ENCODE measurements at regions not wholly inside any gene's neighbourhood (a gene's known extent, or its start where the extent isn't known, plus 50 kb on each side); places are given as distances from the start of the nearest gene placed in this dataset.

- Mint-ChIP-seq H3K36me3 (ENCODE audit: low read depth) (peaks cover 7% of the 10 kb centered on the region), H3K9me3 (peaks cover 42% of the 10 kb centered on the region), H3K4me1 (ENCODE audit: low read depth) (no peaks in the 10 kb centered on the region), H3K27ac (no peak overlapping the region), H3K4me3 (no peak overlapping the region), H3K27me3 (ENCODE audit: insufficient read depth) (peaks cover 1% of the 10 kb centered on the region; the same call in 1 of the 2 replicates)
- no peak for TF ChIP-seq CTCF (IDR thresholded peaks at IDR 0.05)
- DNase-seq = no peak
Measured at GRCh38 chr13:18949489-18949761, 232.2 kb downstream of the TUBA3C start.

- no peaks in the 10 kb centered on the region for H3K4me1 Mint-ChIP-seq (ENCODE audit: low read depth)
- H3K27ac Mint-ChIP-seq = no peak overlapping the region
- H3K36me3 Mint-ChIP-seq (ENCODE audit: low read depth) = peaks cover 3% of the 10 kb centered on the region
- H3K9me3 Mint-ChIP-seq = peaks cover 36% of the 10 kb centered on the region
- TF ChIP-seq CTCF (IDR thresholded peaks at IDR 0.05) = no peak
- peaks cover 1% of the 10 kb centered on the region; the same call in 1 of the 2 replicates for H3K27me3 Mint-ChIP-seq (ENCODE audit: insufficient read depth)
- no peak overlapping the region for H3K4me3 Mint-ChIP-seq
- DNase-seq = no peak
Measured at GRCh38 chr13:18948664-18949488, 232.7 kb downstream of the TUBA3C start.

- TF ChIP-seq CTCF (IDR thresholded peaks at IDR 0.05) = no peak
- DNase-seq = no peak
- H3K4me3 Mint-ChIP-seq = no peak overlapping the region
- no peaks in the 10 kb centered on the region; the same call in 1 of the 2 replicates for H3K36me3 Mint-ChIP-seq (ENCODE audit: low read depth)
- no peaks in the 10 kb centered on the region for H3K4me1 Mint-ChIP-seq (ENCODE audit: low read depth)
- no peak overlapping the region for H3K27ac Mint-ChIP-seq
- peaks cover 31% of the 10 kb centered on the region for H3K9me3 Mint-ChIP-seq
- peaks cover 1% of the 10 kb centered on the region; the same call in 1 of the 2 replicates for H3K27me3 Mint-ChIP-seq (ENCODE audit: insufficient read depth)
Measured at GRCh38 chr13:18948012-18948663, 233.5 kb downstream of the TUBA3C start.

- DNase-seq = no peak
- TF ChIP-seq CTCF (IDR thresholded peaks at IDR 0.05) = no peak
- Mint-ChIP-seq H3K4me1 (ENCODE audit: low read depth) (no peaks in the 10 kb centered on the region), H3K27me3 (ENCODE audit: insufficient read depth) (peaks cover 1% of the 10 kb centered on the region; the same call in 1 of the 2 replicates), H3K4me3 (no peak overlapping the region), H3K9me3 (peaks cover 31% of the 10 kb centered on the region), H3K36me3 (ENCODE audit: low read depth) (no peaks in the 10 kb centered on the region; the same call in 1 of the 2 replicates), H3K27ac (no peak overlapping the region)
Measured at GRCh38 chr13:18947376-18947977, 234.1 kb downstream of the TUBA3C start.

GRCh38 chr13:18946738-18947137 is 234.9 kb downstream of the TUBA3C start:
- H3K36me3 Mint-ChIP-seq (ENCODE audit: low read depth) = no peaks in the 10 kb centered on the region; the same call in 1 of the 2 replicates
- no peak overlapping the region for H3K27ac Mint-ChIP-seq
- peaks cover 27% of the 10 kb centered on the region for H3K9me3 Mint-ChIP-seq
- H3K4me1 Mint-ChIP-seq (ENCODE audit: low read depth) = no peaks in the 10 kb centered on the region
- H3K27me3 Mint-ChIP-seq (ENCODE audit: insufficient read depth) = peaks cover 1% of the 10 kb centered on the region; the same call in 1 of the 2 replicates
- no peak for TF ChIP-seq CTCF (IDR thresholded peaks at IDR 0.05)
- DNase-seq = no peak
- H3K4me3 Mint-ChIP-seq = no peak overlapping the region
